Stimulated activated effector memory CD8-positive, alpha-beta T cell treated with anti-CD3 and anti-CD28 coated beads, Interleukin-12 subunit alpha, Interleukin-12 subunit beta, amount 100 ng/mL, for 72 hours (primary cell): ENCODE measurements at regions not wholly inside any gene's neighbourhood (a gene's known extent, or its start where the extent isn't known, plus 50 kb on each side); places are given as distances from the start of the nearest gene placed in this dataset.
"Not testable (repeated sequence)": the region's sequence is repeated elsewhere in the genome, so short reads cannot be mapped to it uniquely, and the experiment has no call there.

Experiments
- ATAC-seq: fragments of 150-1000 bp; cut with Tn5 transposase; 2 replicates; pipeline ENCODE4 v1.10.0; 2021
- DNase-seq, 2 donors: peaks; one replicate each; pipeline ENCODE4 v3.0.0; 2021 to 2022; ENCODE audit warnings: low spot score in 2 of 2
- H3K27ac Mint-ChIP-seq: one replicate; pipeline ENCODE4 v1.8.0; 2022; ENCODE audit warnings: mild to moderate bottlenecking, mixed read lengths
- H3K36me3 Mint-ChIP-seq: one replicate; pipeline ENCODE4 v1.8.0; 2022; ENCODE audit warnings: mild to moderate bottlenecking, mixed read lengths
- H3K4me1 Mint-ChIP-seq: one replicate; pipeline ENCODE4 v1.8.0; 2022; ENCODE audit warnings: mixed read lengths
- H3K4me3 Mint-ChIP-seq: one replicate; pipeline ENCODE4 v1.8.0; 2022; ENCODE audit warnings: mild to moderate bottlenecking, mixed read lengths
- H3K9me3 Mint-ChIP-seq: one replicate; pipeline ENCODE4 v1.8.0; 2022; ENCODE audit warnings: mixed read lengths

- Mint-ChIP-seq H3K9me3 (peaks cover 26% of the 10 kb centered on the region), H3K27ac (no peak overlapping the region), H3K4me3 (no peak overlapping the region), H3K36me3 (no peaks in the 10 kb centered on the region), H3K4me1 (no peaks in the 10 kb centered on the region)
- no peak for ATAC-seq
- DNase-seq = no peak
These were observed 571.9 kb upstream of the CNTNAP5 start for GRCh38 chr2:123453046-123453700.

GRCh38 chr2:123453772-123454171 lies 571.3 kb upstream of the CNTNAP5 start:
- H3K9me3 Mint-ChIP-seq = peaks cover 24% of the 10 kb centered on the region
- no peak overlapping the region for H3K27ac Mint-ChIP-seq
- no peak overlapping the region for H3K4me3 Mint-ChIP-seq

DNA sequence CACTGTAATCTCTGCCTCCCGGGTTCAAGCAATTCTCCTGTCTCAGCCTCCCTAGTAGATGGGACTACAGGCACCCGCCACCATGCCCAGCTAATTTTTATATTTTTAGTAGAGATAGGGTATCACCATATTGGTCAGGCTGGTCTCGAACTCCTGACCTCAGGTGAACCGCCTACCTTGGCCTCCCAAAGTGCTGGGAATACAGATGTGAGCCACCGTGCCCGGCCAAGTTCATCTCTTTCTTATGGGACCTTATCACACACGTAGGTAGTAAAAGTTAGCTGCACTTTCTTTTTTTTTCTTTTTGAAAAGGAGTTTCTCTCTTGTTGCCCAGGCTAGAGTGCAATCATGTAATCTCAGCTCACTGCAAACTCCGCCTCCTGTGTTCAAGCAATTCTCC lies 569.9 kb upstream of the CNTNAP5 start:
- not testable (repeated sequence) for H3K4me3 Mint-ChIP-seq, H3K27ac Mint-ChIP-seq, H3K4me1 Mint-ChIP-seq, H3K36me3 Mint-ChIP-seq, ATAC-seq, DNase-seq
- H3K9me3 Mint-ChIP-seq = peaks cover 18% of the 10 kb centered on the region

More at GRCh38 chr2:123453772-123454171, 571.3 kb upstream of the CNTNAP5 start:
- Mint-ChIP-seq H3K4me1 (no peaks in the 10 kb centered on the region), H3K36me3 (no peaks in the 10 kb centered on the region)
- ATAC-seq = no peak
- no peak for DNase-seq

DNA sequence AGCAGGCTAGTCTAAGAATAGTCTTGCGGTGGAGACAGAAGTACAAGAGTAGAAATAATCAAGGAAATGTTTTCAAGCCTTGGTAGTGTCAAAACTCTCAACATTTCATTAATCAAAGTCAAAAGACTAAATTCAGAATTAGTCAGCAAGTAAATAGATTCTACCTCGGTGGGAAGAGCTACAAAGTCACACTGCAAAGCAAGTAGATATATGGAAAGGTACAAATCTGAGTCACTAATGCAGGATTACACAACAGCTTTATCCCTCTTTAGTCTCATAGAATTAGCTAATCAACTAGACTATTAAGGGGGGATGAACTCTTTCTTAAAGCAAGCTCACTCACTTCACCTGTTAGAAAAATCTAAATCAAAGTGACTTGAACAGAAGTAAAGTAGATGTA lies 568.7 kb upstream of the CNTNAP5 start:
- DNase-seq (no peak), ATAC-seq (no peak)
- Mint-ChIP-seq H3K27ac (no peak overlapping the region), H3K4me1 (no peaks in the 10 kb centered on the region), H3K9me3 (peaks cover 20% of the 10 kb centered on the region), H3K36me3 (no peaks in the 10 kb centered on the region), H3K4me3 (no peak overlapping the region)

- Mint-ChIP-seq H3K4me1 (no peaks in the 10 kb centered on the region), H3K9me3 (peaks cover 10% of the 10 kb centered on the region), H3K27ac (no peak overlapping the region), H3K4me3 (no peak overlapping the region), H3K36me3 (no peaks in the 10 kb centered on the region)
- DNase-seq = no peak
- no peak for ATAC-seq
These were observed 561.2 kb upstream of the CNTNAP5 start for GRCh38 chr2:123463886-123464285.

- DNase-seq (no peak), ATAC-seq (no peak)
- Mint-ChIP-seq H3K4me3 (no peak overlapping the region), H3K27ac (no peak overlapping the region), H3K4me1 (no peaks in the 10 kb centered on the region), H3K36me3 (no peaks in the 10 kb centered on the region), H3K9me3 (peaks cover 4% of the 10 kb centered on the region)
These were observed 557.0 kb upstream of the CNTNAP5 start for GRCh38 chr2:123468071-123468470.

- H3K27ac Mint-ChIP-seq = no peak overlapping the region
These were observed 543.7 kb upstream of the CNTNAP5 start for GRCh38 chr2:123481406-123481805.

DNA sequence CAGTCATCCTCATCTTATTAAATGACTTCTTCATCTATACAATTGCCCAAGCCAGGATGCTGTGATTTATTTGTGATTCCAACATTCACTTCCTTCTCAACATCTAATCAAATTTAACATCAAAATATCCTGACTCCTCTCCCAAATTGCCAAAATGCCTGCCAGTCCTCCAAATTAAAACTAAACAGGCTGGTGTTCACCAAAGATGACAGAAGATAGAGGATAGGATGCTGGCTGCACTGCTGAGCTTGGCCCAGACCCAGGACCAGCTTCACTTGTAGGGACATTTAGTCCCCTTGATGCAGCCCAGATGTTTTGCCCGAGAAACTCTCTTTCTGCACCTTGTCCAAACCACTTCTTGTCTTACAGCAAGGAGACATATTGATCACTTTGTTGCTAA lies 540.0 kb upstream of the CNTNAP5 start:
- Mint-ChIP-seq H3K4me3 (no peak overlapping the region), H3K27ac (no peak overlapping the region), H3K36me3 (no peaks in the 10 kb centered on the region), H3K9me3 (peaks cover 10% of the 10 kb centered on the region), H3K4me1 (no peaks in the 10 kb centered on the region)
- no peak for ATAC-seq
- no peak for DNase-seq

More at GRCh38 chr2:123481406-123481805, 543.7 kb upstream of the CNTNAP5 start:
- Mint-ChIP-seq H3K4me3 (no peak overlapping the region), H3K9me3 (peaks cover 17% of the 10 kb centered on the region), H3K36me3 (no peaks in the 10 kb centered on the region), H3K4me1 (no peaks in the 10 kb centered on the region)
- ATAC-seq (no peak), DNase-seq (no peak)

DNA sequence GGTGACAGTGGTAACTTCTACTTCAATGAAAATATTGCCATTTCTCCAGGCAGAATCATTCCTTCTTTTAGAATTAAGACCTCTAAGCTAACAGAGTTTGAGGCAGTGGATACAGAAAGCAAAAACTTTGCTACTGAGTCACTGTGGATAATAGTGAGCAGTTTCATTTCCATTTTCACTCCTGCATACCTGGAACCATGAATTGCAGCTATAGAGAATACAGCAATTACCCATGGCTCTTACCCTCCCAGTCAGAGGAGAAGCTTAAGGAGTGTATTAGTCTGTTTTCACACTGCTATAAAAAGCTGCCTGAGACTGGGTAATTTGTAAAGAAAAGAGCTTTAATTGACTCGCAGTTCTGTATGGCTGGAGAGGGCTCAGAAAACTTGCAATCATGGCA lies 531.4 kb upstream of the CNTNAP5 start:
- peaks cover 10% of the 10 kb centered on the region for H3K9me3 Mint-ChIP-seq
- no peak overlapping the region for H3K27ac Mint-ChIP-seq
- no peaks in the 10 kb centered on the region for H3K4me1 Mint-ChIP-seq

GRCh38 chr2:123495241-123495640 lies 529.8 kb upstream of the CNTNAP5 start:
- Mint-ChIP-seq H3K4me1 (no peaks in the 10 kb centered on the region), H3K27ac (no peak overlapping the region), H3K4me3 (no peak overlapping the region), H3K9me3 (peaks cover 10% of the 10 kb centered on the region), H3K36me3 (no peaks in the 10 kb centered on the region)
- no peak for ATAC-seq
- no peak for DNase-seq

More for the DNA sequence above, 531.4 kb upstream of the CNTNAP5 start:
- Mint-ChIP-seq H3K4me3 (no peak overlapping the region), H3K36me3 (no peaks in the 10 kb centered on the region)
- DNase-seq (no peak), ATAC-seq (no peak)

- Mint-ChIP-seq H3K4me1 (no peaks in the 10 kb centered on the region), H3K36me3 (no peaks in the 10 kb centered on the region), H3K4me3 (no peak overlapping the region), H3K27ac (no peak overlapping the region), H3K9me3 (peaks cover 17% of the 10 kb centered on the region)
- ATAC-seq (no peak), DNase-seq (no peak)
These were observed 524.7 kb upstream of the CNTNAP5 start for GRCh38 chr2:123500346-123500745.

DNA sequence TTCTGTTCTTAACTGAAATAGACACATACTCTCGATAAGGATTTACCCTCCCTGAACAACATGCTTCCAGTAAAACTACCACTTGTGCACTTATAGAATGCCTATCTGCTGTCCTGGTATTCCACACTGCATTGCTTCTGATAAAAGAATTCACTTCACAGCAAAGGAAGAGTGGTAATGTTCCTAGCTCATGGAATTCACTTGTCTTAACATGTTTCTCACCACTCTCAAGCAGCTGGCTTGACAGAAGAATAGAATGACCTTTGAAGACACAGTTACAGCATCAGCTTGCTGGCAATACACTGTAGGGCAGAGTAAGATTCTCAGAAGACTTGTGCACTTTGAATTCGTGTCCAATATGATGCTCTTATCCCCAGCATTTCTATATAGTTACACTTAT lies 524.1 kb upstream of the CNTNAP5 start:
- Mint-ChIP-seq H3K9me3 (peaks cover 17% of the 10 kb centered on the region), H3K4me3 (no peak overlapping the region), H3K36me3 (no peaks in the 10 kb centered on the region), H3K27ac (no peak overlapping the region), H3K4me1 (no peaks in the 10 kb centered on the region)
- ATAC-seq (no peak), DNase-seq (no peak)

- peaks cover 13% of the 10 kb centered on the region for H3K9me3 Mint-ChIP-seq
- no peaks in the 10 kb centered on the region for H3K36me3 Mint-ChIP-seq
- ATAC-seq (no peak), DNase-seq (no peak)
- no peaks in the 10 kb centered on the region for H3K4me1 Mint-ChIP-seq
- no peak overlapping the region for H3K27ac Mint-ChIP-seq
- H3K4me3 Mint-ChIP-seq = no peak overlapping the region
These were observed 522.2 kb upstream of the CNTNAP5 start for GRCh38 chr2:123502931-123503330.

DNA sequence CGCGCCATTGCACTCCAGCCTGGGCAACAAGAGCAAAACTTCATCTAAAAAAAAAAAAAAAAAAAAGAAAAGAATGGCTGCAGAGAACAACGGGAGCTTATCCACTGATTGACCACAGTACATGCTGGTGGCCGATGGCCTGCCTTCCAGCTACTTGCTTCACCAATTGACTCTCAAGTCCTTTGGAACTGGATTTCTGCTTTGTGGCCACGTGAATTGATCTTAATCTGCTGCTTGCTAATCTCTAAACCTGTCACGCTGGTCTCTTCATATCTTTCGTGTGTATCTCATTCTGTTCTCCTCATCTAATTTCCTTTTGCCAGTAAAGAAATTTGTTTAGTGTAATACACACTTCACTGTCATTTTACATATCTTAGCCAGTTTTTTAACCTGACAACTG lies 512.5 kb upstream of the CNTNAP5 start:
- Mint-ChIP-seq H3K27ac (no peak overlapping the region), H3K4me3 (no peak overlapping the region), H3K4me1 (no peaks in the 10 kb centered on the region), H3K9me3 (peaks cover 7% of the 10 kb centered on the region), H3K36me3 (no peaks in the 10 kb centered on the region)
- ATAC-seq (no peak), DNase-seq (no peak)

DNA sequence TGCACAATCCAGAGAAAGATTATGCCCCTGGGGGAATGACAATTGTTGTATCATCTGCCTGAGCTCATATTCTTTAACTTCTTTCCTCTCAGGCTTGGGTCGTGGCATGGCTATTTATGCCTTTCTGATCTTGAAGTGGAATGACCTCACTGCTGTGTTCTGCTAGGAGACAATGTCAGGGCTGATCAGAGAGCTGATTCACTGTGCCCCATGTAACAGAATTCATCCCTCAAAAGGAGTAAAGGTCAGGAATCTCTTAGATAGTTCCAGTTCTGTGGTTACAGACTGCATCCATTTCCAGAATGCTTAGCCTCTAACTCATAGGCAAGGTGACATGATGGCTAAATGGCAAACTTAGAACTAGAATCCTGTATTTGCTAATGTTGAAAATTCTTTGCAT lies 511.7 kb upstream of the CNTNAP5 start:
- Mint-ChIP-seq H3K27ac (no peak overlapping the region), H3K9me3 (peaks cover 7% of the 10 kb centered on the region)

DNA sequence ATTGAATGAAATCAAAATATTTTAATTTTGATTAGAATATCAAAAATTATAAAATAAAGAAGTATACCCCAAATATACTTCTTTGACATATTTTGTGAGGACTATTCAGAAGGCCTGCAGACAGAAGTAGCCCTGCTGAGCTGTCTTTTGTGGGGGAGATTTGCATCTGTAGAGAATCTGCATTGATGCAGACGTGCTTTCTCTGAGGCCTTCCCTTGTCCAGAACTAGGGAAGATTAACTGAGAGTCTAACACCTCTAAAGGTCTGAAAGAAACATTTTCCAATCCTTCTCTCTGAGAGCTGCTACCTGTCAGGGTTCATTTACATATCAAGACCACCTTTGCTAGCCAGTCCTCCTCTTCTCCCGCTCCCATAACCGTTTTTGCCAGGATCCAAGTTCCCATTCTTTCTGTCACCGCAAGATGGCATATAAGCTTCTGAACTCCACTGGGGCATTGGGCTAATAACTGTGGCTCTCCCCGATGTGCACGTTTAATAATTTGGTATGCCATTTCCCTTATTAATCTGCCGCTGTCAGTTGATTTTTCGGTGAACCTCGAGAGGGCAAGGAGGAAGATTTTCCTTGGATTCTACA lies 510.4 kb upstream of the CNTNAP5 start:
- peaks cover 7% of the 10 kb centered on the region for H3K9me3 Mint-ChIP-seq
- ATAC-seq (no peak), DNase-seq (no peak)
- no peaks in the 10 kb centered on the region for H3K4me1 Mint-ChIP-seq
- H3K4me3 Mint-ChIP-seq = no peak overlapping the region
- no peaks in the 10 kb centered on the region for H3K36me3 Mint-ChIP-seq
- H3K27ac Mint-ChIP-seq = no peak overlapping the region

More for the DNA sequence above, 511.7 kb upstream of the CNTNAP5 start:
- Mint-ChIP-seq H3K4me3 (no peak overlapping the region), H3K4me1 (no peaks in the 10 kb centered on the region), H3K36me3 (no peaks in the 10 kb centered on the region)
- ATAC-seq = no peak
- no peak for DNase-seq
